NCI-H2029 treated with DMSO at 0.1 percent for 48 hours (cell line): ENCODE measurements at regions not wholly inside any gene's neighbourhood (a gene's known extent, or its start where the extent isn't known, plus 50 kb on each side); places are given as distances from the start of the nearest gene placed in this dataset.

Source experiments
- DNase-seq: peaks from one replicate; lab custom pipeline; 2025; lab: John Stamatoyannopoulos, UW

DNA sequence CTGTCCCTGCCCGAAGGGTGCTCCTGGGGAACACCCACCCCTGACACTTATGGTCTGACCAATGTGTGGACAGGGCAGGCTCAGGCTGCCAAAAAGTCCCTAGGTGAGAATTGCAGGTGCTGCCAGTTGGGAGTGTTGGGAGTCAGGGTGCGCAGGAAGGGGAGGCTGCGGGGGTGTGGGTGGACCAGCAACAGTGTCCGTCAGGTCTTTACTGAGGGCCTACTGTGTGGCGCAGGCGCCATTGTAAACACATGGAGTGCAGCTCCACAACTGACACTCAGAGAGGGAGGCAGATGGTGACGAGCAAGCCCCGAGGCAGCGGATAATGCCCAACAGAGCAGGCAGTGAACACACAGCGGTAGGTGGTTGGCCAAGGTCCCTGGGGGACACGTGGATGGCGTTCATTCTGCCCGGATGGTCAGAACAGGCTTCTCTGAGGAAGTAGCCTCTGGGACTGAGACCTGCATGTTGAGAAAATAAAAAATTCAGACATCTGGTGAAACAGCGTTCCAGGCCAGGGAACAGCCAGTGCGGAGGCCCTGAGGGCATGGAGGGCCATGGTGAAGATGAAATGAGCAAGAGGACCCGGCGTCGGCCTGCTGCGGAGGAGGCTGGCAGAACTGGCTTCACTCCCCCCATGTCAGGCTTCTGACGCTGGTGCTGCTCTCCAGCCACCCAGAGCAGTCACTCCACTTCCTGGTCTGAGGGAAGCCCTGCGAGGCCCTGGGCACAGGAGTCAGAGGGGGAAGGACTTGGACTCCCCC, 136.2 kb upstream of the ZBTB40 start:
- no peak for DNase-seq

DNA sequence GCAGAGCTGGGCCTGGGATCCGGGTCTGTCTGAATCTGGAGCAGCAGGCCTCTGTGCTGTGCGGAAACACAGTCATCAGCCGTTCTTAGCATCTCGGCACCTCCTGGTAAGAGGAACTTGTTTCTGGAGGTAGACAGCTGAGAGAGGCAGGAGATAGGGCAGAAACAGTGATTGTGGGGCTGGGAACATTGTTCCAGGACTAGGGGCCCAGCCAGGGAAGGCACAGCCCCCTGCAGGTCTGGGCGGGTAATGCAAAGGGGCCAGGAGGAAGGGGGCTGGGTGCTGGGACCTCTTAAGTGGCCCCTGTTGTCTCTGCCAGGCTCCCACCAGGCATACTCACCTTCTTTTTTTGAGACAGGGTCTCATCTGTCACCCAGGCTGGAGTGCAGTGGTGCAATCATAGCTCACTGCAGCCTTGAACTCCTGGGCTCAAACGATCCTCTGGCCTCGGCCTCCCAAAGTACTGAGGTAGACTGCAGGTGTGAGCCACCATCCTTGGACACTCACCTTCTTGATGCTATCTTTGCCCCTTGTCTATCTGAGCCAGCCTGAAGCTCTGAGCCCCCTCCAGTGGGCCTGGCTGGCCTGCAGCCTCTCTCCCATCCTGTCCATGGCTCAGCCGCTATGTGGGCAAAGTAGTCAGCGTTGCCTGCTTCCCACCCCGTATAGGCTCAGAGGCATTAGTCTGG, 134.3 kb upstream of the ZBTB40 start:
- DNase-seq: no peak

DNA sequence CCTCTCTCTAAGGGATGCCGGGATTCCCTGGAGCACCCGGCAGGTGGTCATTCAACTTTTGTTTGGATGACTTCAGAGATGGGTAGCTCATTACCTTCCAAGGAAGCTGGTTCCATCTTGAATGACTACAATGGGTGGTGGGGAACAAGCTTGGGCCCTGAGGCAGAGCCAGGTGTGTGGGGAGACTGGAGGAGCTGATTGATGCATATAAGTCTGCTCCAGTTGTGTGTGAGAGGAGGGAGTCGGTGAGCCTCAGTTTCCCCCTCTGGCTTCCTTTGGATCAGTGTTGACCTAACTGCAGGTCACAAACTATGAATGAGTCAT, 133.8 kb upstream of the ZBTB40 start:
- DNase-seq: no peak

DNA sequence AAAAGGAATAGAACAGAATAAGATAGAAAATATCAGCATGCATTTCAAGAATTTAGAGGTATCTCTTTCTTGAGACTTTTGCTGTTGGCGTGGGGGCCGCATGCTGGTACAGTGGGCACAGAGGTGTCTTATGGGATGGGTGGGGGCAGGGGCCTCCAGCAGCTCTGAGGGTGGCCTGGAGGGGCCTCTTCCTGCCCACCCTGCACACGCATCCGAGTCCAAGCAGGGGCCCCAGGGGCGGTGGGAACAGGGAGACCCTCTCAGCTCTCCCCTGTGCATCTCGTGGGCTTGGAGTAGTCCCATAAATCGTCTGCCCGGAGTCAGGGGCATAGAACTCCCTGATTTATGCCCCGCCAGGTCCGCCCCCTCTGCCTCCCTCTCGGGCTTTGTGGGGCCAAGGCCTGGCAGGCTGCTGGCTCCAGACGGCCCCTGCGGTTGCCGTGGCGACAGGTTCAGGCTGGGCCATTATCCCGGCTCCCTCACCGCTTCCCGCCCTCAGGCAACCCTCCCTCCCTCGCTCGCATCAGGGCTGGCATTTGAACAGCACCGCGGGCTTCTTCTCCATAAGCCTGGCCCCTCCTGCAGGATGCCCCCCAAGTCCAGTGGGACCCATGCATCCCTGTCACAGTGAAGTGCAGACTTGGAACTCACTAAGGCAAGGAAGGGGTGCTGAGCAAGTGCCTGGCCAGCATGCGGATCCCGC, 133.2 kb upstream of the ZBTB40 start:
- no peak for DNase-seq

DNA sequence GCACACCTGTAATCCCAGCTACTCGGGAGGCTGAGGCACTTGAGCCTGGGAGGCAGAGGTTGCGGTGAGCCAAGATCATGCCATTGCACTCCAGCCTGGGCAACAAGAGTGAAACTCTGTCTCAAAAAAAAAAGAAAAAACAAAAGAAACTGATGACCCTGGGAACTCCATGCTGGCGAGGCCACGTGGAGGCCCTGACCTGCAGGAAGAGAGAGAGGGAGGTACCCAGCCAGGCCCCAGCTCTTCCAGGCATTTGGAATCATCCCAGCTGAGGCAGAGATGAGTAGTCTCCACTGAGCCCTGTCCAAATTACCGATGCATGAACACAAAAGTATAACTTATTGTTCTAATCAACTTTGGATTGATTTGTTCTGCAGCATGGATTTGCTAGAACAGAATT, 132.0 kb upstream of the ZBTB40 start:
- no peak for DNase-seq

DNA sequence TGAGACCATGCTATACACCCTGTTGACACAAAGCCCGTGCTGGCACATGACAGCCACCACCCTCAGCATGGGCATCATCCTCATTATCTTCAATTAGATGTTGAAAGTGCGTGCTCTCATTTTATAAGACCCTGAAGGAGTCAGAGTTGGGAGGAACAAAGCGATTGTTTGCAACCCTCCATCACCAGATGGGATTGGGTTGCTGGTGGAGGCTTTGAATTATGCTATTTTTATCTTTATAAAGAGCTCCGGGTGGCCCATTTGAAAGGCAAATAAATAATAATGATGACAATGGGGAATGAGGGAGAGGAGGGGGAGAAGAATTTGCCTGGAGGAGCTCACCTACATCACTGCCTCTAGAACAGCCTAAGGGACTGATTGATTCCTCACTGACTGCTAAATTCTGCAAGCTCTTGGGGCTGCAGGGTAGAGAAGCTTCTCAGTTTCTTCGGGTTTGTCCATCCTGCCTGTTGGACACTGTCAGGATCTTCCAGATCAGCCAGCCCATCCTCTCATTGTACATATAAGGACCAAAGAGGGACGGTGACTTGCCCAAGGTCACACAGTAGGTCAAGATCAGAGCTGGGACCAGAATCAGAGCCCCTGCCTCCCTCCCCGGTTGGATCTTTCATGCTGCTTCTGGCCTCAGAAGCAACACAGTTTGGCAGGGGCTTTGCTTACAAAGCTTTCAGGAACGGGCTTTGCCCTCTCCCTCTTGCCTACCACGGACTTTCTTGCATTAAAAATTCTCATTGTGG, 130.9 kb upstream of the ZBTB40 start:
- no peak for DNase-seq

DNA sequence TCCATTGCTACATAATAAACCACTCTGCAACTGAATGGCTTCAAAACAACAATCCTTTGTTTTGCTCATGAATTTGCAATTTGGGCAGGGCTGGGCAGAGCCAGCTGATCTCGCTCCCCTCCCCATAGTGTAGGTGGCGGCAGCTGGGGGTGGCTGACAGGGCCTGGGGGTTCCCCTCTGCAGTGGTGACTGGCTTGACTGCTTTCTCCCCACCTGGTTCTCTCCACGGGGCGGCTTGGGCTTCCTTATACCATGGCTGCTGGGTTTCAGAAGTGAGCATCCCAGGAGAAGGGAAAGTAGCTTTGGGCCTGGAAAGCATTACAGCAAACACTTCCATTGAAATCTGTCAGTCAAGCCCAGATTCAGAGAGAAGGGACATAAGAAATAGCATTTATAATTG, 129.7 kb upstream of the ZBTB40 start:
- DNase-seq: no peak

DNA sequence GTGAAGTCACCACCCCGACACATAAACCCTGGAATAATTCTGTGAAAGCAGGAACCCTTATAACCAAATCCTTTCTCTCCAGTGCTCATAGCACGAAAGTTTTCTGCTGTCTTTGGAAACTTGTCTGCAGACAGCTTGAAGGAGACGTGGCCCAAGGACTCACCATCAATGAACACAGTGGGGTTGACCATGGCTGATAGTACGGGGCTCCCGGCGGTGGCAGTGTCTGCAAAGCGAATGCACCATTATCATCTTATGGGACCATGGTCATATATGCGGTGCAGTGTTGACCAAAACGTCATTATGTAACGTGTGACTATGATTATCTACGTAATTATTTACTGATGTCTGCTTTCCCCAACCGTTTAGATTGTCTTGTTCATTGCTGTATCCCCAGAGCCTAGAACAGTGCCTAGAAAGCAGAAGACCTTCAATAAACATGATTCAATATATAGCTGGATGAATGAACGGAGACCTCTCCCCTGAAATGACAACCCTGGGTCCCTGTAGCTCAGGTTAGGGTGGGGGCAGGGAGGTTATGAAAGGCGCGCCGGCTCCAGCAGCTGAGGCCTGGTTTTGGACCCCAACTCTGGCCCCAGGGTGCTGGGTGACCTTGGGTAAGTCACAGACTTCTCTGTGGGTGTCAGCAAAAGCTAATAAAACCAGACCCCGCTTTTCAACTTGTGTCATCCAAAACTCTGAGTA, 128.4 kb upstream of the ZBTB40 start:
- DNase-seq: no peak

DNA sequence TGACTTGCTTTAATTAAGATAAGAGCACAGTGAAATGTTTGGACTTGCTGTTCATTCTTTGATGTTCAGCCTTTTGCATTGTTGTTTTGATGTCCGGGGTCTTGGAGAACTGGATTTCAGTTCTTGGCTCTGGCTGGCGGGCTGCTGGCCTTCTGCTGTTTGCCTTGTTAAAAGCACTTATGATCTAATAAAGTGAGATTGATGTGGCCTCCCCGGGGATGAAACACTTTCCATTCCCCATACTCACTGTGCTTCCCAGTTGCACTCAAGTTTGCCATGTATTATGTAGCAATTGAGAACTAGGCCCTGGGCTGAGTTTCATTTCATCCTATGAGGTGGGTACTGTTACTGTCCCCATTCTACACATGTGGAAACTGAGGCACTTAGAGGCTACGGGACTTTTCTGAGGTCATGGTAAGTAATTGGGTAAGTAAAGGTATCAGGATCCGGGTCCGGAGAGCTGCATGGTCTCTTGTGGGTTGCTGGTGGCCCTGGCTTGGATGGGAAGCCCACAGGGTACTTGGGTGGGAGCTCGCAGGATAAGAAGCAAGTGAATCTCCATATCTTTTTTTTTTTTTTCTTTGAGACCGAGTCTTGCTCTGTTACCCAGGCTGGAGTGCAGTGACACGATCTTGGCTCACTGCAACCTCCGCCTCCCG, 127.7 kb upstream of the ZBTB40 start:
- no peak for DNase-seq

DNA sequence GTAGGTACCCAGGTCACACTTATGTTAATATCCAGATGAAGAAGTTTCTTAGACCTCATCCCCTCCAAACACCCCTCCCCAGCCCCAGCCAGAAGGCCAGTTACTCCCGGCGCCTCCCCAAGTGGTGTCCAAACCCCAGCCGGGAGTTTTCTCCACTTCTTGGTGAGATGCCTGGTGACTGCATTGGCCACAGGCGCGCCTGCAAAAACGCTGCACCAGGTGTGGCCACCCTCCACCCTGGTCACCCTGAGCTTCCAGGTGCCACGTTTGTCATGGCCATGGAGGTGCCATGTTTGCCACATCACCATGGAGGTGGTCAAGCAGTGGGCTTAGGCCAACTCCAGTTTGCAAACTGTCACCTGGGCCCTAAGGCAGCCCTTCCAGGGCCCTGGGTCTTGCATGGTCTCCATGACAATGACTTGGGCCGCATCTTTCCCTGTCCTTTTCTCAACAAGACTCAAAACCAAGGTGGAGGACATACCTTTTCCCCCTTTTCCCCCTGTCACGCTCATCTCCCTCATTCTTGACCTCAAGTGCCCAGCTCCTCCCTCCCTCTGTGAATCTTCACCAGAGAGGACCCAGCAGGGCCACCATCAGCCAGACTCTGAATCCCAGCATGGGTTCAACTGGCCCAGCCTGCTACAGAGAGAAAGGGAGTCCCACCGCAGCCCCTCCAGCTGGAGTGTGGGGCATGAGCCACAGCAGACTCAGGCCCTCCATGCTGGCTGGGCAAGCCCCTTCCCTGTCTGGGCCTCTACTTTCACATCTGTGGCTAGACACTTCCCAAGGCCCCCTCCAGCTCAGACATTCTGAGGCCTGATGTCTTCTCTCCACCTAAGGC, 125.9 kb upstream of the ZBTB40 start:
- DNase-seq: no peak

DNA sequence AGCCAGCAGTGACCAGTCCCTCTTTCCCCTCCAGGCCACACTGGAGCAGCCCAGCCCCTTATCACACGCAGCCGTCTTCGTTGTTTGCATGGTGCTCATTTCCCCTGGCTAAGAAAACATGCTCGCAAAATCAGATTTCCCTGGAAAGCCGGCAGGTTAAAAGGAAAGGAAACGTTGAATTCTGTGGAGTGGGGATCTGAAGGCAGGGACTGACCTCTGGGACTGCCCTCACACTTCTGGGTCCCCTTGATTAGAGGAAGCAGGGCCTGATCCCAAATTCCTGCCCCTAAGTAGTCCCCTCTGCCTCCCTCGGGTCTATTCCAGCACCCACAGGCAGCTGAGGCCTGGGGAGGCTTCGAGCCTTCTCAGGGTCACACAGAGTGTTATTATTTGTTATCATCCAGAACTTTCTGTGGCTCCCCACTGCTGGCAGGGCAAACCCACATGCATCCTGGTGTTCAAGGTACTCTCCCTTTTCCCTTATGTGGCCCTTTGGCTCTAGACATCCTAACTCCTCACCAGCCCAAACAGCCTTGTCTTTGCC, 125.2 kb upstream of the ZBTB40 start:
- no peak for DNase-seq

DNA sequence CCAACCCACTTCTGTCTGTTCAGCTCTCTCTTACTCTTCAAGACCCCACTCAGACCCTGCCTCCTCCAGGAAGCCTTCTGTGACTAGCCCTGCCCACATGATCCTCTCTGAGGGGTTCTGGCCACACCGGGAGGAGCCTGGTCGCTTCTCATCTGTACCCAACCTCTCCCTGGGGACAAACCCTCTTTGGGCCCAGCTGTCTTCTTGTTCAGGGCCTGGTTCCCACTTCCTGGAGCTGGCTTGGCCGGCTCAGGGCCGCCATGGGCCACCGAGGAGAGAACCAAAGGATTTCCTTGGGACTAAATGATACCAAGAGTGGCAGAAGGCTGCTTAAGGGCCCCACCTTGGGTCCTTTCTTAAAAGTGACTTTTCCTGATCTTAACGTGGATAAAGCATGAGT, 124.7 kb upstream of the ZBTB40 start:
- DNase-seq: no peak

DNA sequence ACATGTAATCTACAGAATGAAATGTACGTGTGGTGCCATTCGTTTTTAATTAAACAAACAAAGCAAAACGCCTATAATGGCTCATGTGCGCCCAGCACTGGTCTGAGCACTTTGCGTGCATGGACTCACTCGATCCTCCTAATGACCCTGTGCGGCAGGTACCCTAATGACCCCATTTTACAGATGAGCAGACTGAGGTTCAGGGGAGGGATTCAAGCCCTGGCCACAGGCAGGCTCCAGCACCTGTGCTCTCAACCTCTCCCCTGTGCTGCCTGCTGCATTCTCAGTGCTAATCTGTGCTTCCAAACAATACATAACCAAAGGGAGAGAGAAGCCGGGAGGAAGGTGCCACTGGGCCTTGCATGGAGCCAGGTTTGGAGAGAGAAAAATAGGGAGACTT, 124.2 kb upstream of the ZBTB40 start:
- DNase-seq: no peak

DNA sequence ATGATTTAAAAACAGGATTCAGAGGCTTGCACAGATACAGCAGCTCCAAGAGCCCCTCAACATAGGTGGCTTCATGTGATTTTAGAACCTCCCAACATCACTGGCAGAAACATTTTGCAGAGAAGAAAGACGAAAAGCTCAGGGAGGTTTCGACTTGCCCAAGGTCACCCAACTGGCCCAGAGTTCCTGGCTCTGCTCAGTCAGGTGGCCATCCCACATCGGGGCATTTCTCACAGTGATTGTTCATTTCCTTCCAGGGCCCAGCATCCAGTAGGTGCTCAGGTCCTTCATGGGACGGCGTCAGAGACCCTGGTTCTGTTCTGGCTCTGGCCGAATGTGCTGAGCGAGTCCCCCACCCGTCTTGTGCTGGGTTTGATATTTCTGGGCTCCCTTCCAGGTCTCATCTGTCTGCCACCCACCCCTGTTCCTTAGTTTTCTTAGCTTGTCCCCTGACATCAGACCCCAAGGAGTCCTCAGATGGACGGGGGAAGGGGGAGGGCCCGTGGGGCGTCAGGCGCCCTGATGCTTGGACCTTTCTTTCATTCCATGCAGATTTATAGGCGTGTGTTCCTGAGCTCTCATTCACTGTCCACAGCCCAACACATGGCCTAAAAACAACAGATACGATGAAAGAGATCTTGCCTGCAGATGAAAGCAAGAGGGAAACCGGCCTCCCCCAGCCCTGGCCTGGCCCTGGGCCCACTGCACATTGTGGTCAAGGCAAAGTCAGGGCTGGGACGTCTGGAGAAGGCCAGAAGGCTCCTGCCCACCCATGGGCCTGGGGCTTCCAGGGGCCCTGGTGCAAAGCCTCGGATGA, 123.1 kb upstream of the ZBTB40 start:
- no peak for DNase-seq

DNA sequence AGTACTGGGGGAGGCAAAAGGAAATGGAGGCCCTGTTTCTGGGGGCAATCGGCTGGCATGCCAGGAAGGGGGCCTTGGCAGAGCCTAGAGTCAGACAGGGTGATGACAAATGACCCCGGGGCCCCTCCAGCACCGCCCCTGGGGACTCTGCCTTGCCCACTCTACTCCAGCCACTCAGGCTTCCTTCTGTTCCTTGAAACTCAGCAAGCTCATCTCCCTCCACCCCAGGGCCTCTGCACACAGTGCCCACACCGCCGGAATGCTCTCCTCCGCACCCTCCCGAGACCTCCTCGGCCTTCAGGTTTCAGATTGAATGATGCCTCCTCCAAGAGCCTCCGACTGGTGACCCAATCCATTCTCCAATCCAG, 122.5 kb upstream of the ZBTB40 start:
- DNase-seq: no peak

DNA sequence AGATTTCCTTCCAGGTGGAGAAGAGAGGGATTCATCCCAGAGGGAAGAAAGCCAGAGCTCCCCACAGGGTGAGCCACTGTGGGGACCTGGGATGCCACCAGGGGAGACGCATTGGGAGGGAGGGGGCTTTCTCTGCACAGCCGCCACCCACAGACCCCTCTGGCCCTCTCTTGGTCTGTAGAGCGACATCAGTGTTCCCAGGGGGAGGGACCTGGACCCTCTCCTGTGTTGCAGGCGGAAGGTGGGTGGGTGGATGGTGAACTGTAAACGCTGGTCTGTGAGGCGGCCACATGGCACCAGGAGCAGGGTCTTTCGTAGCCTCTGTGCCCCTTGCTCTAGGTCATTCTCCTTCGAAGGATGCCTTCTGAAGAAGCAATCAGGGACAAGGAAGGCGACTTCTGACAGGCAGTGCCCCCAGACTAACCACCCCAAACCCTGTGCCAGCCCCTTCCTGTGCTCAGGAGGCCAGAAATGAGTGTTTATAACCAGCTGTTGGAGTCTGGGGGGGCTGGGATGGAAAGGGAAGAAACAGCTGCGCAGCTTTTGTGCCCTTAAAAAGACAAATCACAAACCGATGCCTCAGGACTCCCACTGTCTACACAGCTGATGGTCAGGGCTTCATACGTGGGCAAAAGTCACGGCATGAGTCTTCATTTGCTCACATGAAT, 121.4 kb upstream of the ZBTB40 start:
- no peak for DNase-seq

DNA sequence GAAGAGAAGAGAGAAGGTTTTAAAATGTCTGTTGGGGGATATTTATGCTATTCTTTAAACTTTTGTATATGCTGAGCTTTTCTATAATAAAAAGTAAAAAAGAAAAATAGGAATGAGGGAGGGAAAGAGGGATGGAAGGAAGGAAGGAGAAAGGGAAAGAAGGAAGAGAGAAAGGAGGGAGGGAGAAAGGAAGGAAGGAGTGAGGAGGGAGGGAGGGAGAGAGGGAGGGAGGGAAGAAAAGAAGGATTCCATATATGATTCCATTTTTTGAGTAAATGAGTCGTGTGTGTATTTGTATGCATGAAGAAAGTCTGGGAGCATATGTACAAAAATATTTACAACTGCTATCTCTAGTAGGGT, 120.9 kb upstream of the ZBTB40 start:
- no peak for DNase-seq

DNA sequence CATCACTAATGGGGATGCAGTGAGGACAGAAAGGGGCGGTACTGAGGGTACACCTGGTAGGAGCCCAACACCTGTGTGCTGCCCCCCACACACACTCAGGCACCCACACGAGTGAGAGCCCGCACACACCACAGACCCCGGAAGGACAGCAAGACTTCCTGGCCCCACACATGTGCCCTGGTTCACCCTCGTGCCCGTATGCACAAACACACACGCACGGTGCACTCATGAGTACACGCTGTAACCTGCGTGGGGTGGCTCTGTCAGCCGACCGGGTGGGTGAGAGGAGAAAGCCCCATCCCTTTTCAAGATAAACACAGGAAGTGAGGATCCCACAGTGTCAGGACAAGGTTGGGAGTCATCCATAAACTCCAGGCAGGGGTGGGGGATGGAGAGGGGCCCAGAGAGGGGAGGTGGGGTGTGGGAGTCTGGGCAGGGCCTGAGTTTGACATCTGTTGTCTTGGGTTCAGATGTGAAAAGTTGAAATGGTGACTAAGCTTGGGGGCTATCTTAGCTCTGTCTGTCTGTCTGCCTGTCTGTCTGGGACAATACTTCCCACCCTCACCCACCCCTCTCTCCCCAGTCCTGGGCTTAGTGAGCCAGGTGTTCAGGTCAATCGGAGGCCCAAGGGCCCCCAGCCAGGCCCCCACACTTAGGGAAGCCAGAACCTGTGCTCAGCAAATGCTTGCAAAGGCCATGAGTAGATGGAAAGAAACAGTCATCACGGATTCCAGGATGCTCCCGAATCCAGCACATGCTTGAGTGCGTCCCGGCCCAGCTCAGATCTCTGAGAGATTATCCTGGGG, 119.8 kb upstream of the ZBTB40 start:
- no peak for DNase-seq
